Body of pancreas (tissue), 4 donors: ENCODE measurements at regions not wholly inside any gene's neighbourhood (a gene's known extent, or its start where the extent isn't known, plus 50 kb on each side); places are given as distances from the start of the nearest gene placed in this dataset.

Source experiments
- CTCF ChIP-seq, 7 experiments: fragments of 450-650 bp in 4 of 7; fragments of 200-600 bp in 3 of 7; sonication (generic) in 3 of 7; IDR thresholded peaks; one replicate each; pipeline ENCODE4 v1.5.1; 2016 to 2019; ENCODE audit warnings: antibody characterized with exemption in 7 of 7
- POLR2A ChIP-seq, 3 donors: fragments of 450-650 bp; IDR thresholded peaks; one replicate each; pipeline ENCODE4 v1.6.1; 2016; ENCODE audit warnings: antibody characterized with exemption in 3 of 3, mild to moderate bottlenecking in 2 of 3

DNA sequence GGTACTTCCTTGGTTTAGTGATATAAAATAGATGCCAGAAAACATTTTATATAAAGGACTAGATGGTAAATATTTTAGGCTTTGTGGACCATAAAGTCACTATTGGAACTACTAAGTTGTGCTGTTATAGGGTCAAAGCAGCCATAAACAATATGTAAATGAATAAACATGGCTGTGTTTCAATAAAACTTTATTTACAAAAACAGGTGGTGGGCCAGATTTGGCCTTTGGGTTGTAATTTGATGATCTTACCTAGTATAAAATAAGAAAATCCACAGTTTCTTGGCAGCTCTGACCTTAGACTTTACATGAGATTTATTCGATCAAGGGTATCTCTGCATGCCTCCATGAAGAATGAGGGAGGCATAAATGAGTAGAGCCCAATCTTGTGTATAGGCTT, 232.0 kb upstream of the PCDH9 start:
- TF ChIP-seq CTCF (IDR thresholded peaks at IDR 0.05) (no peak), POLR2A (IDR thresholded peaks at IDR 0.05) (no peak)
